ENCODE measurements at regions not wholly inside any gene's neighbourhood (a gene's known extent, or its start where the extent isn't known, plus 50 kb on each side); places are given as distances from the start of the nearest gene placed in this dataset.
"Not testable (repeated sequence)": the region's sequence is repeated elsewhere in the genome, so short reads cannot be mapped to it uniquely, and the experiment has no call there.

- DNase-seq (ENCODE audit: insufficient read length) (no peak), FAIRE-seq (no peak)
- TF ChIP-seq POLR2AphosphoS5 (IDR thresholded peaks at IDR 0.05; ENCODE audit: low read depth, low read length): no peak
- TF ChIP-seq TAF1 (IDR thresholded peaks at IDR 0.05; ENCODE audit: borderline replicate concordance, low read depth, low read length): no peak
These were observed 479.9 kb upstream of the PLXNA2 start for GRCh38 chr1:208724079-208724478.

GRCh38 chr1:208728815-208729214, 484.6 kb upstream of the PLXNA2 start:
- DNase-seq (ENCODE audit: insufficient read length): no peak
- TF ChIP-seq POLR2AphosphoS5 (IDR thresholded peaks at IDR 0.05; ENCODE audit: low read depth, low read length): no peak
- no peak for TF ChIP-seq POLR2A (IDR thresholded peaks at IDR 0.05; ENCODE audit: low read depth, low read length)
- no peak for TF ChIP-seq TAF1 (IDR thresholded peaks at IDR 0.05; ENCODE audit: borderline replicate concordance, low read depth, low read length)
- no peak for FAIRE-seq

- TF ChIP-seq TAF1 (IDR thresholded peaks at IDR 0.05; ENCODE audit: borderline replicate concordance, low read depth, low read length) (no peak), POLR2AphosphoS5 (IDR thresholded peaks at IDR 0.05; ENCODE audit: low read depth, low read length) (no peak), POLR2A (IDR thresholded peaks at IDR 0.05; ENCODE audit: low read depth, low read length) (no peak)
- DNase-seq (ENCODE audit: insufficient read length) (no peak), FAIRE-seq (peak; percentile 48)
These were observed 488.0 kb upstream of the PLXNA2 start for GRCh38 chr1:208731981-208732821.

- no peak for FAIRE-seq
- TF ChIP-seq POLR2AphosphoS5 (IDR thresholded peaks at IDR 0.05; ENCODE audit: low read depth, low read length) (no peak), POLR2A (IDR thresholded peaks at IDR 0.05; ENCODE audit: low read depth, low read length) (no peak), TAF1 (IDR thresholded peaks at IDR 0.05; ENCODE audit: borderline replicate concordance, low read depth, low read length) (no peak)
- DNase-seq (ENCODE audit: insufficient read length): no peak
These were observed 493.0 kb upstream of the PLXNA2 start for GRCh38 chr1:208737161-208737560.

GRCh38 chr1:208737922-208738321, 493.7 kb upstream of the PLXNA2 start:
- DNase-seq (ENCODE audit: insufficient read length) (no peak), FAIRE-seq (no peak)
- TF ChIP-seq POLR2AphosphoS5 (IDR thresholded peaks at IDR 0.05; ENCODE audit: low read depth, low read length): no peak
- no peak for TF ChIP-seq TAF1 (IDR thresholded peaks at IDR 0.05; ENCODE audit: borderline replicate concordance, low read depth, low read length)
- no peak for TF ChIP-seq POLR2A (IDR thresholded peaks at IDR 0.05; ENCODE audit: low read depth, low read length)

GRCh38 chr1:208739636-208740035, 495.5 kb upstream of the PLXNA2 start:
- FAIRE-seq; DNase-seq (ENCODE audit: insufficient read length): not testable (repeated sequence)

GRCh38 chr1:208741296-208741695, 497.1 kb upstream of the PLXNA2 start:
- TF ChIP-seq POLR2A (IDR thresholded peaks at IDR 0.05; ENCODE audit: low read depth, low read length) (no peak), POLR2AphosphoS5 (IDR thresholded peaks at IDR 0.05; ENCODE audit: low read depth, low read length) (no peak), TAF1 (IDR thresholded peaks at IDR 0.05; ENCODE audit: borderline replicate concordance, low read depth, low read length) (no peak)
- no peak for DNase-seq (ENCODE audit: insufficient read length)
- FAIRE-seq: no peak

GRCh38 chr1:208743361-208743760, 499.2 kb upstream of the PLXNA2 start:
- DNase-seq (ENCODE audit: insufficient read length): no peak
- FAIRE-seq: no peak
- TF ChIP-seq POLR2A (IDR thresholded peaks at IDR 0.05; ENCODE audit: low read depth, low read length): no peak
- no peak for TF ChIP-seq POLR2AphosphoS5 (IDR thresholded peaks at IDR 0.05; ENCODE audit: low read depth, low read length)
- TF ChIP-seq TAF1 (IDR thresholded peaks at IDR 0.05; ENCODE audit: borderline replicate concordance, low read depth, low read length): no peak

GRCh38 chr1:208747979-208748378, 503.8 kb upstream of the PLXNA2 start:
- FAIRE-seq (no peak), DNase-seq (ENCODE audit: insufficient read length) (no peak)
- TF ChIP-seq TAF1 (IDR thresholded peaks at IDR 0.05; ENCODE audit: borderline replicate concordance, low read depth, low read length) (no peak), POLR2A (IDR thresholded peaks at IDR 0.05; ENCODE audit: low read depth, low read length) (no peak), POLR2AphosphoS5 (IDR thresholded peaks at IDR 0.05; ENCODE audit: low read depth, low read length) (no peak)

- DNase-seq (ENCODE audit: insufficient read length) (no peak), FAIRE-seq (no peak)
- no peak for TF ChIP-seq POLR2A (IDR thresholded peaks at IDR 0.05; ENCODE audit: low read depth, low read length)
- TF ChIP-seq TAF1 (IDR thresholded peaks at IDR 0.05; ENCODE audit: borderline replicate concordance, low read depth, low read length): no peak
- no peak for TF ChIP-seq POLR2AphosphoS5 (IDR thresholded peaks at IDR 0.05; ENCODE audit: low read depth, low read length)
These were observed 504.4 kb upstream of the PLXNA2 start for GRCh38 chr1:208748387-208749165.

- TF ChIP-seq POLR2A (IDR thresholded peaks at IDR 0.05; ENCODE audit: low read depth, low read length) (no peak), TAF1 (IDR thresholded peaks at IDR 0.05; ENCODE audit: borderline replicate concordance, low read depth, low read length) (no peak), POLR2AphosphoS5 (IDR thresholded peaks at IDR 0.05; ENCODE audit: low read depth, low read length) (no peak)
- DNase-seq (ENCODE audit: insufficient read length) (no peak), FAIRE-seq (no peak)
These were observed 512.3 kb upstream of the PLXNA2 start for GRCh38 chr1:208756339-208756981.

Data from GM12892 (cell line).